BLaER1 (cell line): ENCODE measurements at regions not wholly inside any gene's neighbourhood (a gene's known extent, or its start where the extent isn't known, plus 50 kb on each side); places are given as distances from the start of the nearest gene placed in this dataset.

Experiments
- H3K27ac ChIP-seq: shearing (Covaris generic); formaldehyde crosslinking; 2 replicates; pipeline ENCODE4 v1.8.1; 2022
- H3K27me3 ChIP-seq: shearing (Covaris generic); formaldehyde crosslinking; 2 replicates; pipeline ENCODE4 v1.8.1; 2022
- H3K36me3 ChIP-seq: shearing (Covaris generic); formaldehyde crosslinking; 2 replicates; pipeline ENCODE4 v1.8.1; 2022
- H3K4me1 ChIP-seq: shearing (Covaris generic); formaldehyde crosslinking; 2 replicates; pipeline ENCODE4 v1.8.1; 2022
- H3K4me2 ChIP-seq: shearing (Covaris generic); formaldehyde crosslinking; 2 replicates; pipeline ENCODE4 v1.8.1; 2022
- H3K4me3 ChIP-seq: shearing (Covaris generic); formaldehyde crosslinking; 2 replicates; pipeline ENCODE4 v1.8.1; 2022
- H3K9ac ChIP-seq: shearing (Covaris generic); formaldehyde crosslinking; 2 replicates; pipeline ENCODE4 v1.8.1; 2022
- H3K9me3 ChIP-seq: shearing (Covaris generic); formaldehyde crosslinking; 2 replicates; pipeline ENCODE4 v1.8.1; 2022
- H4K20me1 ChIP-seq: shearing (Covaris generic); formaldehyde crosslinking; 2 replicates; pipeline ENCODE4 v1.8.1; 2022
- Cebpa-rat ChIP-seq: shearing (Covaris generic); IDR thresholded peaks from 2 replicates; pipeline ENCODE4 v1.8.1; 2022

DNA sequence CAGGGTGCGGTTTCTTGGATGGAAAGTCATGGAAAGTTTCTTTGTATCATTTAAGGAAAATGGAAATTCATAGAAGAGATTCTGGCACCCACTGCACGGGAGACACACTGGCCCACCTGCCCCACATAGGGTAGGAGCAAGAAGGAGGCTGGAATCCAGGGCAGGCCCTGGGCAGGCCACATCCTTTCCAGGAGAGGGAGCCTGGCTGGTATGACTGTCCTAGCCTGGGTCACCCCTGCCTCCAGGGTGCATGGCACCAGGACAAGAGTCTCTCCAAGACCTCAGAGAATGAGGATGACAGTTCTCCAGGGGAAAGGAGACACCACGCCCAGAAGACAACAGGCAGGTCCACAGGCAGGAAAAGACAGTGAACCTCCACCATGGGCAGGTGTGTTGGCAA is 297.2 kb downstream of the TCERG1L start:
- Histone ChIP-seq H3K36me3 (no peaks in the 10 kb centered on the region), H3K27ac (no peak overlapping the region), H3K4me2 (no peak overlapping the region), H3K27me3 (no peaks in the 10 kb centered on the region), H4K20me1 (no peaks in the 10 kb centered on the region), H3K4me3 (no peak overlapping the region), H3K4me1 (peaks cover 14% of the 10 kb centered on the region), H3K9me3 (no peaks in the 10 kb centered on the region), H3K9ac (no peak overlapping the region)
- no peak for TF ChIP-seq Cebpa-rat

DNA sequence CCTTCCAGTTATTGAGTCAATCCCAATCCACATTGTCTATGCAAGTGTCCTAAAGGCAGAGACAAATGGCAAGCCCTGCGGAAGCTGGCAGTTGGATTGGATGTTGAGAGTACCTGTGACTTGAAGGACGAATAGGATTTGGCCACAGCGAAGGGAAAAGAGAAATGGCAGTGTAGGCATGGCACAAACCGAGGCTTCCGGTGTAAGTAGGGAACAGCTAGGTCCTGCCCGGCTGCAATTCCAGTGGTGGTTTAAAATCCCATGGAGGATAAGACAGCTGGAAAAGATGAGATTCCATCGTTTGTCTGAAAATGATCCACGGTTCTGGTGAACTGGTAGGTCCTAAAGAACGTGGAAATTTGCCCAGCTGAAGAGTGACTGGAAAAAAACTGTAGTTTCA is 296.2 kb downstream of the TCERG1L start:
- H3K9ac ChIP-seq, result no peak overlapping the region
- no peak for TF ChIP-seq Cebpa-rat

DNA sequence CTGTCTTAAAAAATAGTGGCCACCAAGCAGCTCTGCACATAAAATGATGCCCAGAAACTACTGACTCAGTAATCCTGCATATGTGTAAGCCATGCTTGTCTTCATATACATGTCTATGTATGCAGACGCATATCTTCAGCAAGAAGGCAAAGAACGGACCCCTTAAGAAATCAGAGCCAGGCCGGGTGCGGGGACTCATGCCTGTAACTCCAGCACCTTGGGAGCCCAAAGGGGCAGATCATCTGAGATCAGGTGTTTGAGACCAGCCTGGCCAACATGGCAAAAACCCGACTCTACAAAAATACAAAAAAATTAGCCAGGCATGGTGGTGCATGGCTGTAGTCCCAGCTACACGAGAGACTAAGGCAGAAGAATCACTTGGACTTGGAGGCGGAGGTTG is 295.0 kb downstream of the TCERG1L start:
- no peaks in the 10 kb centered on the region for H3K4me1 ChIP-seq
- no peak overlapping the region for H3K9ac ChIP-seq
- H3K27me3 ChIP-seq, result no peaks in the 10 kb centered on the region
- no peak overlapping the region for H3K4me2 ChIP-seq
- no peak for TF ChIP-seq Cebpa-rat
- no peak overlapping the region for H3K27ac ChIP-seq
- no peaks in the 10 kb centered on the region for H3K36me3 ChIP-seq
- no peaks in the 10 kb centered on the region for H4K20me1 ChIP-seq
- H3K4me3 ChIP-seq, result no peak overlapping the region
- no peaks in the 10 kb centered on the region for H3K9me3 ChIP-seq

More for the DNA sequence above, 296.2 kb downstream of the TCERG1L start:
- Histone ChIP-seq H3K36me3 (no peaks in the 10 kb centered on the region), H4K20me1 (no peaks in the 10 kb centered on the region), H3K27me3 (no peaks in the 10 kb centered on the region), H3K4me3 (no peak overlapping the region), H3K4me2 (no peak overlapping the region), H3K4me1 (peaks cover 8% of the 10 kb centered on the region), H3K9me3 (no peaks in the 10 kb centered on the region), H3K27ac (no peak overlapping the region)

DNA sequence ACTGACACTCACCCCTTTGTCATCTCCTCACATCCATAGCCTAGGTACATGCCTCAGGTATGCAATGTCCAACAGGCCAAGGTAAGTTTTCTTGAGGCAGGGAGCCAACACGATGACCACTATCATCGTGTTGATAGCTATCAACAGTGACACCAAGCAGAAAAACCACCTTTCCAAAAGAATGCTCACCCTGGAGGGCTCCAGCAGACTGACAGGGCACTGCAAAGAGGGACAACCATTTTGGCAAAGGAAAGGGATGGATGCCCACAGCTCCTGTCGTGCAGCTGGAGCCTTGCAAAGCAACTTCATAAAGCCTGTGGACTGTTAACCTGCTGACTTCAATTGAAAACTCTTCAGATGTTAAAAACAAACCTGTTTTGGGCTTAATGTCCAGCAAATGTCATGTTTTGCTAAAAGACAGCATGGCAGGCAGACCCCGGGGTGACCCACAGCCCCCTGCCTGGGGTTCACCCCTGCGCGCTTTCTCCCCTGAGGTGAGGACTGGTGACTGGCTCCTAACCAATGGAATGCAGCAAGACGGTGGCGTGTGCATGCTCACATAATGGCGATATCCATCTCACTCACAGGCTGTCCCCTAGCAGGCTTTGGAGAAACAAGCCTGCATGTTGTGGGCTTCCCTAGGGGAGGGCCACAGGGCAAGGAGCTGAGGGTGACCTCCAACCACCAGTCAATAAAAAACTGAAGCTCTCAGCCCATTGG is 293.8 kb downstream of the TCERG1L start:
- Histone ChIP-seq H3K4me2 (no peak overlapping the region), H4K20me1 (no peaks in the 10 kb centered on the region), H3K4me3 (no peak overlapping the region), H3K27me3 (no peaks in the 10 kb centered on the region), H3K36me3 (no peaks in the 10 kb centered on the region), H3K9me3 (no peaks in the 10 kb centered on the region), H3K9ac (no peak overlapping the region), H3K4me1 (no peaks in the 10 kb centered on the region), H3K27ac (no peak overlapping the region)
- TF ChIP-seq Cebpa-rat, result no peak

DNA sequence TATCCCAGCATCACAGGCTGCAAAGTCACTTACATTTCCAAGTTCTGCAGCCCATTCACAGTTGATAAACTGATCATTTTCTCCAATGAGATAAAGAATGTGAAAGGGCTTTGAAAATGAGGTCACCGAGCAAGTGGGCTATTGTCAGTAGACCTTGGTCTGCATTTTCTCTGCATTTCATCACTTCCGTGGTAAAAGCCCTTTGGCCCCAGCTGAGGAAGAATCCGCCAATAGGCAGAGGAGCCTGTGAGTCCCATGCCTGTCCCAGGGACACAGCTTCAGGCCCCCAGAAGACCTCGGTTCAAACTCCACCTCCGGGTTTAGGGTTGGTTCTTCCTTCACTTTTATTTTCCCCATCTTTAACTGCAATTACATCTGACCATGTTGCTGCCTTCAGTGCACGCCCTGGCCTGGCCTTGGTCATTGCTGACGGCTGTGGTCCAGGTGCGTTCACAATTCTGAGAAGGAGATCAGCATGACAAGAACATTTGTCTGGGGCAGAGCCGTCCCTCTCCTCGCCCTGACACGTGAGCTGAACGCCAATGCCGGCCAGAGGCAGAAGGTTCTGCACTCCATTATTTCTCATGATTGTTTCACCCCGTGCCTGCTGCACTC is 292.5 kb downstream of the TCERG1L start:
- Histone ChIP-seq H4K20me1 (no peaks in the 10 kb centered on the region), H3K4me1 (no peaks in the 10 kb centered on the region), H3K27ac (no peak overlapping the region), H3K36me3 (no peaks in the 10 kb centered on the region), H3K9ac (no peak overlapping the region), H3K4me3 (no peak overlapping the region), H3K9me3 (no peaks in the 10 kb centered on the region), H3K27me3 (no peaks in the 10 kb centered on the region), H3K4me2 (no peak overlapping the region)
- TF ChIP-seq Cebpa-rat, result no peak

DNA sequence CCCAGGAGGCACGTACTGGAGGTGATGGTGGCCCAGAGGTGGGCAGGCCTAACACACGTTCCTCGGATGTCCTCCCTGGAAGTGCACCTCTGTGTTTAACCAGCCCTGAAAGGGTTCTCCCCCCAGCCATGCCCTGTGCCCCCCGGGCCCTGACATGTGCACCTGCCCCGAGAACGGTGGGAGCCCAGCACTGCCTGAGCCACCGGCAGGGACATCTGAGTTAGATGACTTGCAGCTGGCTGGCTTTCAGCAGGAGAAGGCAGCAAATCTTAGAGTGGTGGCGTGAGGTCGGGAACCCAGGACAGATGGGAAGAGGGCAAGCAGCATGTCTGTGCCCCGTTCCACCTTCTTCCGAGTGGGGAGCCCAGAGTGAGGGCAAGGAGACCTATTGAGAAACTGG is 291.8 kb downstream of the TCERG1L start:
- H3K27me3 ChIP-seq, result no peaks in the 10 kb centered on the region
- H3K4me2 ChIP-seq, result no peak overlapping the region
- H3K9ac ChIP-seq, result no peak overlapping the region
- no peaks in the 10 kb centered on the region for H3K9me3 ChIP-seq
- no peaks in the 10 kb centered on the region for H3K36me3 ChIP-seq
- no peaks in the 10 kb centered on the region for H3K4me1 ChIP-seq
- H3K4me3 ChIP-seq, result no peak overlapping the region
- TF ChIP-seq Cebpa-rat, result no peak
- no peaks in the 10 kb centered on the region for H4K20me1 ChIP-seq
- no peak overlapping the region for H3K27ac ChIP-seq

DNA sequence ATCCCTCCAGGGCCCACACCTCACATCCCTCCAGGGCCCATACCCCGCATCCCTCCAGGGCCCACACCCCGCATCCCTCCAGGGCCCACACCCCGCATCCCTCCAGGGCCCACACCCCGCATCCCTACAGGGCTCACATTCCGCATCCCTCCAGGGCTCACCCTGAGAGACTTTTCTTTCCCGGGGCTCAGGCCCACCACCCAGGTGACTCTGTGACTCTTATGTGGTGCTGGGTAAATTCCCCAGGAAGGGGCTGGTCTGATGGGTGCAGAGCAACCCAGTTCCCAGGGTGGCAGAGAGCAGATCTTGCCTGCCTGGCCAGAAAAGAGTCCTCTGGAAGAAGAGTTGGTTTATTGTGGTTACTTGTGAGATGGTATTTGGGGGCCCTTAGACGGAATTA is 290.7 kb downstream of the TCERG1L start:
- Histone ChIP-seq H3K4me2 (no peak overlapping the region), H3K4me1 (no peaks in the 10 kb centered on the region), H3K4me3 (no peak overlapping the region), H3K27ac (no peak overlapping the region), H3K9ac (no peak overlapping the region), H3K9me3 (no peaks in the 10 kb centered on the region), H3K27me3 (no peaks in the 10 kb centered on the region), H4K20me1 (no peaks in the 10 kb centered on the region), H3K36me3 (no peaks in the 10 kb centered on the region)
- TF ChIP-seq Cebpa-rat, result no peak

DNA sequence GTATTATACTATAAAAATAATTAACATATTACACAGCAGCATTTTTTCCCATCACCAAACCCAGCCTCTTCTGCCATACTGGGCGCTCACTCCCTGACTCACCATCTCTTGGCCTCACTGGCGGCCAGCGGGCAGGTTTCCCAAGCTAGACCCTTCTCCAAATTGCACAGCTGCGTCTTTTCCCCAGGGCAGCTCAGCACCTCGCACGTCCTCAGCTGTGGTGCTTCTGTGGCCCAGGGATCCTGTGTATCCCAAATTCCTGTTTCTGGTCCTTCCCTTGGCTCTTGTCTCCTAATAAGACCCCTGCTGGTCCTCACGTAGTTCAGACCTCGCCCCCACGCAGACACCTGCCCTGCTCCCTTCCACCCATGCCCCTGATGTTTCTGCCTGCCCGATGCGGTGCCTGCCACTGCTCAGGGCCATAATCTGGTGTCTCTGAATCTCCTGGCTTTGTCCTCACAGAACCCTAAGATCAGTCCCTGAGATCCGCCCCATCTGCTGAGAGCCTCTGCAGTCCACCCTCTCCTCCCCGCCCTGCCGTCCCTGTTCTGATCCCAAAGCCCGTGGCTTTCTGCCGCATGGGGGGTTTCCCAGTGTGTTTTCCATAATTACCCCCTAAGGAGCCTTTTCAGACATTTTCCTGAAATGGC is 290.1 kb downstream of the TCERG1L start:
- Histone ChIP-seq H3K9ac (no peak overlapping the region), H3K27me3 (no peaks in the 10 kb centered on the region), H3K36me3 (no peaks in the 10 kb centered on the region), H3K9me3 (no peaks in the 10 kb centered on the region), H4K20me1 (no peaks in the 10 kb centered on the region), H3K4me1 (no peaks in the 10 kb centered on the region), H3K27ac (no peak overlapping the region), H3K4me3 (no peak overlapping the region), H3K4me2 (no peak overlapping the region)
- no peak for TF ChIP-seq Cebpa-rat

DNA sequence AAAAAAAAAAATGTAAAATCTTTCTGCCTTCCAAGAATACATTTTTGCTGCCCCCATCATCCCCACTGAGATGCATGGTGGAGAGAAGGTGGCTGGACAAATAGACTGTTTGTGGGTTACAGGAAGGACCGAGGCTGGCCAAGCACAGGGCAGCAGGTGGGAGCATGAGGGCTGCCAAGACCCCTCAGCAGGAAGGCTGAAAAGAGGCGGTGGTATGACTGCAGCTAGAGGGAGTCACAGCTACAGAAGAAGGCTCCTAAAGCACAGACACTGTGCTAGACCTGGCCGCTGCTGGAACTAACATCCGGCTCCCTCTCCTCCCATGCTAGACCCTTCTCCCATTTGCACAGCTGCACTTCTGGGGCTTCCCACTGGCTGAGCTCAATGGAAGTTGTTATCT is 289.6 kb downstream of the TCERG1L start:
- H3K36me3 ChIP-seq, result no peaks in the 10 kb centered on the region
- no peak overlapping the region for H3K9ac ChIP-seq
- H3K4me1 ChIP-seq, result no peaks in the 10 kb centered on the region
- no peak overlapping the region for H3K4me2 ChIP-seq
- no peaks in the 10 kb centered on the region for H3K27me3 ChIP-seq
- H4K20me1 ChIP-seq, result no peaks in the 10 kb centered on the region
- H3K4me3 ChIP-seq, result no peak overlapping the region
- H3K9me3 ChIP-seq, result no peaks in the 10 kb centered on the region
- no peak overlapping the region for H3K27ac ChIP-seq
- no peak for TF ChIP-seq Cebpa-rat

DNA sequence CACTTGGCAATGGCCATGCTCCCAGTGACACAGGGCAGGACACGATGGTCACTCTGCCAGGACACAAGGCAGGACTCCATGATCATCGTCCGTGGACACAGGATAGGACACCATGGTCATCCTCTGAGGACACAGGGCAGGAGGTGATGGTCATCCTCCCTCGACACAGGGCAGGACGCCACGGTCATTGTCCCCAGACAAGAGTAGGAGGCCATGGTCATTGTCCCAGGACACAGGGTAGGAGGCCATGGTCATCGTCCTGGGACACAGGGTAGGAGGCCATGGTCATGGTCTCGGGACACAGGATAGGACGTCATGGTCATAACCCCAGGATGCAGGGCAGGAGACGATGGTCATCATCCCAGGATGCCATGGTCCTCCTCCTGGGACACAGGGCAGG is 289.2 kb downstream of the TCERG1L start:
- Histone ChIP-seq H3K27ac (no peak overlapping the region), H3K9me3 (no peaks in the 10 kb centered on the region), H3K27me3 (no peaks in the 10 kb centered on the region), H4K20me1 (no peaks in the 10 kb centered on the region), H3K36me3 (no peaks in the 10 kb centered on the region), H3K4me3 (no peak overlapping the region), H3K4me2 (no peak overlapping the region), H3K9ac (no peak overlapping the region), H3K4me1 (no peaks in the 10 kb centered on the region)
- TF ChIP-seq Cebpa-rat, result no peak
